ENCODE measurements at regions not wholly inside any gene's neighbourhood (a gene's known extent, or its start where the extent isn't known, plus 50 kb on each side); places are given as distances from the start of the nearest gene placed in this dataset.

GRCh38 chr12:126083926-126084325 is 1018.7 kb downstream of the AACS start:
- TF ChIP-seq EZH2 (IDR thresholded peaks at IDR 0.05; ENCODE audit: borderline replicate concordance, insufficient read depth, low read depth, low read length, poor library complexity, severe bottlenecking) (no peak), CTCF (IDR thresholded peaks at IDR 0.05) (no peak)

Measured in B cell (primary cell).